Tibial nerve (tissue), 4 donors: ENCODE measurements at regions not wholly inside any gene's neighbourhood (a gene's known extent, or its start where the extent isn't known, plus 50 kb on each side); places are given as distances from the start of the nearest gene placed in this dataset.

Source experiments
- CTCF ChIP-seq, 5 experiments: fragments of 200-600 bp in 3 of 5; fragments of 450-650 bp in 2 of 5; sonication (generic) in 3 of 5; IDR thresholded peaks; one replicate each; pipeline ENCODE4 v1.5.1; 2016 to 2019; ENCODE audit warnings: antibody characterized with exemption in 5 of 5, mild to moderate bottlenecking in 3 of 5, moderate library complexity in 2 of 5
- EP300 ChIP-seq, 2 donors: sonication (generic); formaldehyde crosslinking; IDR thresholded peaks; one replicate each; pipeline ENCODE4 v1.6.1; 2017; ENCODE audit warnings: antibody characterized with exemption in 2 of 2, mild to moderate bottlenecking in 1 of 2
- POLR2A ChIP-seq, 2 donors: fragments of 450-650 bp; IDR thresholded peaks; one replicate each; pipeline ENCODE4 v1.6.1; 2017; ENCODE audit warnings: antibody characterized with exemption in 2 of 2, mild to moderate bottlenecking in 2 of 2, moderate library complexity in 2 of 2

- no peak for TF ChIP-seq POLR2A (IDR thresholded peaks at IDR 0.05)
- no peak for TF ChIP-seq CTCF (IDR thresholded peaks at IDR 0.05)
- no peak for TF ChIP-seq EP300 (IDR thresholded peaks at IDR 0.05)
Measured at GRCh38 chr2:146147448-146148012, 1627.6 kb upstream of the ZEB2 start.
